GM23338 (cell line): ENCODE measurements at regions not wholly inside any gene's neighbourhood (a gene's known extent, or its start where the extent isn't known, plus 50 kb on each side); places are given as distances from the start of the nearest gene placed in this dataset.

Source experiments
- CREB1 ChIP-seq: fragments of 250-450 bp; sonication (Bioruptor Pico); IDR thresholded peaks from 2 replicates; pipeline ENCODE4 v1.5.0; 2020; ENCODE audit warnings: low read depth, mild to moderate bottlenecking, moderate library complexity
- EZH2phosphoT487 ChIP-seq: fragments of 200-600 bp; sonication (generic); IDR thresholded peaks from one replicate; pipeline ENCODE4 v1.8.1; 2018; ENCODE audit warnings: antibody characterized with exemption; ENCODE audit not compliant: unreplicated experiment
- JUNB ChIP-seq: IDR thresholded peaks from one replicate; pipeline ENCODE4 v1.6.1; 2016; ENCODE audit warnings: antibody characterized with exemption; ENCODE audit not compliant: unreplicated experiment
- POLR2AphosphoS5 ChIP-seq: IDR thresholded peaks from 2 replicates; pipeline ENCODE4 v1.6.1; 2016; ENCODE audit warnings: antibody characterized with exemption, low read depth
- STAT1 ChIP-seq: IDR thresholded peaks from one replicate; pipeline ENCODE4 v1.6.1; 2016; ENCODE audit warnings: antibody characterized with exemption; ENCODE audit not compliant: unreplicated experiment
- TF ChIP-seq, protein P1 (sequence below), 2 experiments: fragments of 200-600 bp in 1 of 2; sonication (generic) in 1 of 2; conservative IDR thresholded peaks; 2 replicates each; pipeline versions ENCODE4 v1.5.1 to v1.6.1; 2016 to 2017; ENCODE audit warnings: antibody characterized with exemption in 2 of 2, low read depth in 2 of 2, mild to moderate bottlenecking in 2 of 2, moderate library complexity in 1 of 2
- TF ChIP-seq, protein P2 (sequence below): IDR thresholded peaks from one replicate; pipeline ENCODE4 v1.6.1; 2018; ENCODE audit warnings: antibody characterized with exemption; ENCODE audit not compliant: unreplicated experiment

DNA sequence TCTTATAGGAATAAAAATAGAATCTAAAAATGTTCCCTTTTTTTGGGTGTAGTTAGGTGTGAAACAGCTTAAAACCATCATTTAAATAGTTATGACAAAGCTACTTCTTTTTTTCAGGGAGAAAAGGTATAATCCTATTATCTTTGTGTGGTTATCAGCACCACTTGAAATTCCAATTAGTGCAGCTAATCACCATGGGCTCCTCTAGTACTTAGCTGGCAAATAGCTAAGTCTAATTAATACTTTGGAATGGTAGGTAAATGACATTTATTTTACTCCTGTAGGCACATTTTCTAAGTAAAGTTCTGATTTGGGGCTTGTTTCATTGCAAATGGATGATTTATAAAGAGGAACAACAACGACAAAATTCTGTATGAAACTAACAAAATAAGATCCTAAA lies 132.6 kb downstream of the OLFM4 start:
- TF ChIP-seq, protein P1, sequence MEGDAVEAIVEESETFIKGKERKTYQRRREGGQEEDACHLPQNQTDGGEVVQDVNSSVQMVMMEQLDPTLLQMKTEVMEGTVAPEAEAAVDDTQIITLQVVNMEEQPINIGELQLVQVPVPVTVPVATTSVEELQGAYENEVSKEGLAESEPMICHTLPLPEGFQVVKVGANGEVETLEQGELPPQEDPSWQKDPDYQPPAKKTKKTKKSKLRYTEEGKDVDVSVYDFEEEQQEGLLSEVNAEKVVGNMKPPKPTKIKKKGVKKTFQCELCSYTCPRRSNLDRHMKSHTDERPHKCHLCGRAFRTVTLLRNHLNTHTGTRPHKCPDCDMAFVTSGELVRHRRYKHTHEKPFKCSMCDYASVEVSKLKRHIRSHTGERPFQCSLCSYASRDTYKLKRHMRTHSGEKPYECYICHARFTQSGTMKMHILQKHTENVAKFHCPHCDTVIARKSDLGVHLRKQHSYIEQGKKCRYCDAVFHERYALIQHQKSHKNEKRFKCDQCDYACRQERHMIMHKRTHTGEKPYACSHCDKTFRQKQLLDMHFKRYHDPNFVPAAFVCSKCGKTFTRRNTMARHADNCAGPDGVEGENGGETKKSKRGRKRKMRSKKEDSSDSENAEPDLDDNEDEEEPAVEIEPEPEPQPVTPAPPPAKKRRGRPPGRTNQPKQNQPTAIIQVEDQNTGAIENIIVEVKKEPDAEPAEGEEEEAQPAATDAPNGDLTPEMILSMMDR (conservative IDR thresholded peaks at IDR 0.05; ENCODE audit: low read depth in 2 of 2) = no peak
- TF ChIP-seq, protein P2, sequence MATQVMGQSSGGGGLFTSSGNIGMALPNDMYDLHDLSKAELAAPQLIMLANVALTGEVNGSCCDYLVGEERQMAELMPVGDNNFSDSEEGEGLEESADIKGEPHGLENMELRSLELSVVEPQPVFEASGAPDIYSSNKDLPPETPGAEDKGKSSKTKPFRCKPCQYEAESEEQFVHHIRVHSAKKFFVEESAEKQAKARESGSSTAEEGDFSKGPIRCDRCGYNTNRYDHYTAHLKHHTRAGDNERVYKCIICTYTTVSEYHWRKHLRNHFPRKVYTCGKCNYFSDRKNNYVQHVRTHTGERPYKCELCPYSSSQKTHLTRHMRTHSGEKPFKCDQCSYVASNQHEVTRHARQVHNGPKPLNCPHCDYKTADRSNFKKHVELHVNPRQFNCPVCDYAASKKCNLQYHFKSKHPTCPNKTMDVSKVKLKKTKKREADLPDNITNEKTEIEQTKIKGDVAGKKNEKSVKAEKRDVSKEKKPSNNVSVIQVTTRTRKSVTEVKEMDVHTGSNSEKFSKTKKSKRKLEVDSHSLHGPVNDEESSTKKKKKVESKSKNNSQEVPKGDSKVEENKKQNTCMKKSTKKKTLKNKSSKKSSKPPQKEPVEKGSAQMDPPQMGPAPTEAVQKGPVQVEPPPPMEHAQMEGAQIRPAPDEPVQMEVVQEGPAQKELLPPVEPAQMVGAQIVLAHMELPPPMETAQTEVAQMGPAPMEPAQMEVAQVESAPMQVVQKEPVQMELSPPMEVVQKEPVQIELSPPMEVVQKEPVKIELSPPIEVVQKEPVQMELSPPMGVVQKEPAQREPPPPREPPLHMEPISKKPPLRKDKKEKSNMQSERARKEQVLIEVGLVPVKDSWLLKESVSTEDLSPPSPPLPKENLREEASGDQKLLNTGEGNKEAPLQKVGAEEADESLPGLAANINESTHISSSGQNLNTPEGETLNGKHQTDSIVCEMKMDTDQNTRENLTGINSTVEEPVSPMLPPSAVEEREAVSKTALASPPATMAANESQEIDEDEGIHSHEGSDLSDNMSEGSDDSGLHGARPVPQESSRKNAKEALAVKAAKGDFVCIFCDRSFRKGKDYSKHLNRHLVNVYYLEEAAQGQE = no peak
- TF ChIP-seq EZH2phosphoT487 (no peak), CREB1 (CRISPR knock-in tag) (no peak), POLR2AphosphoS5 (no peak), STAT1 (no peak), JUNB (no peak)
